Naive B cell (primary cell): ENCODE measurements at regions not wholly inside any gene's neighbourhood (a gene's known extent, or its start where the extent isn't known, plus 50 kb on each side); places are given as distances from the start of the nearest gene placed in this dataset.
A peak's percentile ranks its signal among the peaks of the same experiment; 100 is the strongest.
"Not testable (repeated sequence)": the region's sequence is repeated elsewhere in the genome, so short reads cannot be mapped to it uniquely, and the experiment has no call there.

Experiments used
- ATAC-seq, 2 donors: fragments of 150-1000 bp; cut with Tn5 transposase; 2 replicates each; pipeline ENCODE4 v1.10.0; 2021; ENCODE audit warnings: low read depth in 2 of 2, mild to moderate bottlenecking in 2 of 2, moderate library complexity in 2 of 2
- DNase-seq: peaks from one replicate; pipeline ENCODE4 v3.0.0; 2022
- H3K27ac Mint-ChIP-seq, 6 donors: one replicate each; pipeline ENCODE4 v1.8.0; 2020 to 2022; ENCODE audit warnings: mild to moderate bottlenecking in 6 of 6, mixed read lengths in 6 of 6, moderate library complexity in 5 of 6, inconsistent platforms in 2 of 6
- H3K27me3 Mint-ChIP-seq, 3 donors: one replicate each; pipeline ENCODE4 v1.8.0; 2021 to 2022; ENCODE audit warnings: mixed read lengths in 3 of 3, mild to moderate bottlenecking in 1 of 3
- H3K36me3 Mint-ChIP-seq, 2 donors: one replicate each; pipeline ENCODE4 v1.8.0; 2020 to 2022; ENCODE audit warnings: mixed read lengths in 2 of 2, inconsistent platforms in 1 of 2, mild to moderate bottlenecking in 1 of 2
- H3K4me1 Mint-ChIP-seq, 3 donors: one replicate each; pipeline ENCODE4 v1.8.0; 2020 to 2022; ENCODE audit warnings: mixed read lengths in 3 of 3, inconsistent platforms in 1 of 3, mild to moderate bottlenecking in 1 of 3, moderate library complexity in 1 of 3
- H3K4me3 Mint-ChIP-seq, 8 donors: one replicate each; pipeline ENCODE4 v1.8.0; 2020 to 2022; ENCODE audit warnings: mild to moderate bottlenecking in 8 of 8, mixed read lengths in 8 of 8, moderate library complexity in 8 of 8, inconsistent platforms in 2 of 8
- H3K9me3 Mint-ChIP-seq, 7 donors: one replicate each; pipeline ENCODE4 v1.8.0; 2020 to 2022; ENCODE audit warnings: mixed read lengths in 7 of 7, mild to moderate bottlenecking in 5 of 7, inconsistent platforms in 2 of 7, moderate library complexity in 1 of 7

DNA sequence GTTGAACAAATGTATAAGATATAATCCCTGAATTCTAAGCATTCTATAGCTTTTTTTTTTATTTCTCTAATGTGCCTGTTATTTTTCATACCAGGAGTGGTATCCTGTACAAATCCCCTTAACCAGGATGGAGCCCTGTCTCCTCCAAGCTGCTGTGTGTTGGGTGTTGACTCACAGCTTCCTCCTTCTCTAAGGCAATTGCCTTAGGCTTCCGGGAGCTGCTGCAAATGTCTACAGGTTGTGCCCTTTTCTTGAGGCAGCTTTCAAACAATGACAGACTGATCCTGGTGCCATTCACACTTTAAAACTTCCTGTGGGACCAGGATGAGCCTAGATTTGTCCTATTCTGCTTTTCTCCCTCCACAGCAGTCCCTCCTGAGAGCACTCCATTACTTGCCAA is 173.2 kb downstream of the BTBD3 start:
- Mint-ChIP-seq H3K9me3 (no peaks in the 10 kb centered on the region), H3K4me1 (peaks cover 0 to 1% (median 0%) of the 10 kb centered on the region in 3 donors), H3K27ac (peak overlapping the region in 1 of 6 donors; percentile 56), H3K36me3 (no peaks in the 10 kb centered on the region), H3K4me3 (peak overlapping the region in 1 of 8 donors; percentile 9), H3K27me3 (no peaks in the 10 kb centered on the region)
- ATAC-seq (no peak), DNase-seq (no peak)

DNA sequence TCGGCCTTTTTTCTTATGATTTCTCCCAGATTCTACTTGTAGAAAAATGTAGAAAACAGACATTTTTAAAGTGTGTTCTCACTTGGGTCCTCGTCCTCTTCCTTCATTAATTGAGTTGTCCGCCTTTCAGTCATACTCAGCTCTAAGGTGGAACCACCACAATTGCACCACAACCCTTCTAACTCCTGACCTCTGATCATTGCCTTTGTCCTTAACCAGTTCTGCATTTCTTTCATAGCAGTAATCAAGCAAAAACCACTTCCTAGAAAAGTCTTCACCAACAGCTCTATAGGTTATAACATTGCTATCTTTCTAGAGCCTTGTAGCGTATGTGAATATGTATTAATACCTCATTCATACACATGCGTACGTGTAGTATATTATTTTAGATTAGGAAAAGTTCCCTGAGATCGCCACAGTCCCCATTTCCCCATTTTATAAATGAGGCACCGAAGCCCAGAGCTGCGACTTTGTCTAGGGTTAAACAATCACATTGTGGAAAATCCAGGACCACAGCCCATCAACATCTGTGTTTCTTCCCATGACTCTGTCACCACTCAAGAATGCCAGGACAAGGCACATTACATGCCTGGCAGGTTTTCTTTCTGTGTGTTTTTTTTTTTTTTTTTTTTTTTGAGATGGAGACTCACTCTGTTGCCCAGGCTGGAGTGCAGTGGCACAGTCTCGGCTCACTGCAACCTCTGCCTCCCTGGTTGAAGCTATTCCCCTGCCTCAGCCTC is 175.5 kb downstream of the BTBD3 start:
- H3K27ac Mint-ChIP-seq: no peak overlapping the region
- no peak for DNase-seq
- peaks cover 0 to 1% (median 0%) of the 10 kb centered on the region in 3 donors for H3K4me1 Mint-ChIP-seq
- no peaks in the 10 kb centered on the region for H3K27me3 Mint-ChIP-seq
- H3K4me3 Mint-ChIP-seq: no peak overlapping the region
- H3K36me3 Mint-ChIP-seq: no peaks in the 10 kb centered on the region
- H3K9me3 Mint-ChIP-seq: no peaks in the 10 kb centered on the region
- ATAC-seq: no peak

DNA sequence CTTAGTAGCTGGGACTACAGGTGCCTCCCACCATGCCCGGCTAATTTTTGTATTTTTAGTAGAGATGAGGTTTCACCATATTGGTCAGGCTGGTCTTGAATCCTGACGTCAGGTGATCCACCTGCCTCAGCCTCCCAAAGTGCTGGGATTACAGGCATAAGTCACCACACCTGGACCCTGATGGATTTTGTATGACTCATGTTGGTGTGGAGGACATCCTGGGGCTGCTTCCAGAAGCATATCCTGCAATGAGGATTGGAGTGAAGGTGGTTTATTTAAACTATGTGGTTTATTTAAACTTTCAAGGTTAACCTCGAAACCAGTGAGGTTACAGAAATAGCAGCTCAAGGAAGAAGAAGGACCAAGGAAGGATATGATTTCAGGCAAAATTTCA is 176.1 kb downstream of the BTBD3 start:
- H3K4me3 Mint-ChIP-seq, ATAC-seq: not testable (repeated sequence)

DNA sequence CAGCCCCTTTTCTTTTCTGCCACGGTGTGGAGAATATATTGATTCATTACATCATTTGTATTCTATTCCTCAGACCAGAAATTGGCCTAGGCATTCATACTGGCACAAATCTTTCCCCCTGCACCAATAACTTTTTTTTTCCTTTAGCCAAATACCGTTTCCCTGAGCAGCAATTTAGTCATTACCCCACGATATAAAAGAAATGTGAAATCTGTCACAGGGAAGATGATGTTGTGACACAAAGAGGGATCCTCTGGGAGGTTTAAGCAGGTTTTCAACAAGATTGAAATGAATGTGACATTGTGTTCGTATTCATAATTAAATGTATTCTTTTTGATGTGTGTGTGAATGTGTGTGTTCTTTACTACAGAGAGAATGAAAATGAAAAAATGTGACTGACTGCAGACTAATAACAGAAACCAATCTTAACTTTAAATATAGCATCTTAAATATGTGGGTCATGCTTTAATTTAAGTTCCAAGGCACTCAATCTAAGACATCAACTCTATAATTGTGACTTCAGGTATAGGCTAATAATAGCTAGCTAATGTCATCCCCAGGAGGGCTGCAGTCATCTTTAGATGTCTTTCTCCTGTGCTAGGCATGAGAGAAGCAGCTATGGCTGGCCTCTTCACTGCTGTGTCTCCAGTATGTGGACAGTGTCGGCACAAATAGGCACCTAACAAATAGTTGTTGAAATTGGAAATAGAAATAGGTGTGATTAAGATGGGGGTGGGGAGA is 177.7 kb downstream of the BTBD3 start:
- no peak for ATAC-seq
- H3K9me3 Mint-ChIP-seq: peaks cover 0 to under 1% (median 0%) of the 10 kb centered on the region in 7 donors

More for the DNA sequence above, 176.1 kb downstream of the BTBD3 start:
- not testable (repeated sequence) for DNase-seq, H3K27me3 Mint-ChIP-seq, H3K27ac Mint-ChIP-seq, H3K4me1 Mint-ChIP-seq, H3K9me3 Mint-ChIP-seq, H3K36me3 Mint-ChIP-seq

DNA sequence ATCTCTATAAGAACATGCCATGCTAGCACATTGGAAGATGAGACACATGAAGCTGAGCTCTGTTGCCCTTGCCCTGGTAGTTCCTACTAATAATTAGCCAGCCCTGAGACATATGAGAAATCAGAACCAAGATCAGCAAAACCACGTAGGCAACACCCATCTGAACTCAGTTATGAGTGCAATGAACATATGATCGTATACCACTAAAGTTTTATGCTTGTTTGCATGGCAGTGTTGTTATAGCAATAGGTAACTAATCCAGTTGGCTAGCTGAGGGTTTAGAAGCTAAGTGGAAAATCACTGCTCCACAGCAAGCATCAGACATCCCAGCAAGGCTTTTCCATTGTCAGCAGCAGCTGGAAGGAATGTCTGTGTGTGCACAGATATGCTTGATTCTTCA is 180.7 kb downstream of the BTBD3 start:
- no peak for ATAC-seq
- H3K27ac Mint-ChIP-seq: no peak overlapping the region
- peaks cover 0 to 4% (median 0%) of the 10 kb centered on the region in 7 donors for H3K9me3 Mint-ChIP-seq
- H3K4me3 Mint-ChIP-seq: no peak overlapping the region
- no peaks in the 10 kb centered on the region for H3K4me1 Mint-ChIP-seq
- no peaks in the 10 kb centered on the region for H3K27me3 Mint-ChIP-seq
- DNase-seq: no peak
- no peaks in the 10 kb centered on the region for H3K36me3 Mint-ChIP-seq

More for the DNA sequence above, 177.7 kb downstream of the BTBD3 start:
- no peak overlapping the region for H3K4me3 Mint-ChIP-seq
- H3K27me3 Mint-ChIP-seq: no peaks in the 10 kb centered on the region
- no peaks in the 10 kb centered on the region for H3K36me3 Mint-ChIP-seq
- no peak overlapping the region for H3K27ac Mint-ChIP-seq
- peaks cover 0 to 1% (median 0%) of the 10 kb centered on the region in 3 donors for H3K4me1 Mint-ChIP-seq
- no peak for DNase-seq

DNA sequence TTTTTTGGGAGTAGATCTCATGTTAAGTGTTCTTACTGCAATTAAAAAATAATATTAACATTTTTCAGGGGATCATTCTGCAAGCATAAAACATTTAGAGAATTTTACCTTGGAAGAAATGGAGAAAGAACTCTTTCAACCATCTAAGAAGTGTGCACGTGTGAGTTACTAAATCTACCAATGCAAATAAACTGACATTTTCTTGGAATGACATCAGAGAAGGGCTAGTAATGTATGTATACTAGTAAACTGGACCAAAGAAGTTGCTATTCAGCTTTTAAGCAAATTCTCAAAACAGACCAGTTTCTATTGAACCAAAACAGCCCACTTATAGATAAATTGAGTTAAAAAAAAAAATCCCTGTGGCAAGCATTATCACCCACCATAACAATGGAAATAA is 191.2 kb downstream of the BTBD3 start:
- no peaks in the 10 kb centered on the region for H3K36me3 Mint-ChIP-seq
- DNase-seq (no peak), ATAC-seq (no peak)
- peaks cover 0 to 17% (median 6%) of the 10 kb centered on the region in 7 donors for H3K9me3 Mint-ChIP-seq
- peaks cover 4 to 6% (median 5%) of the 10 kb centered on the region in 3 donors for H3K4me1 Mint-ChIP-seq
- no peaks in the 10 kb centered on the region for H3K27me3 Mint-ChIP-seq
- no peak overlapping the region for H3K27ac Mint-ChIP-seq
- H3K4me3 Mint-ChIP-seq: no peak overlapping the region

DNA sequence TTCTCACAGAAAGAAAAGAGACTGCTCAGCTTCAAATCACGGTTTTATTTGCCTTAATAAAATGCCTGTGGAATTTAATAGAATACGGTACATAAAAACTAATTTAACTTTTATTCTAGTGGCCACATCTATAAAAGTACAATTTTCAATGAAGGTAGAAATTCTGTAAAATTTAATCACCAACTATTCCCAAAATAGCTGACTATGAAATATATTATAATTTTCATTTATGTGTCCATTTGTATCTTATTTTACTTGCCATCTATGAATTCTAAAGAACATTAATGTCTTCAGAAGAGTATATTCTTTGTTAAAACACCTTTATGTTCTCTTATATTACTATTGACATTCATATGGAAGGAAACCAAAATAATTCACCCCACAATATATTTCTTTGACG is 192.6 kb downstream of the BTBD3 start:
- Mint-ChIP-seq H3K9me3 (peaks cover 0 to 17% (median 6%) of the 10 kb centered on the region in 7 donors), H3K4me1 (peaks cover 8 to 10% (median 9%) of the 10 kb centered on the region in 3 donors), H3K4me3 (no peak overlapping the region), H3K27me3 (no peaks in the 10 kb centered on the region), H3K27ac (no peak overlapping the region), H3K36me3 (no peaks in the 10 kb centered on the region)
- no peak for ATAC-seq
- DNase-seq: no peak

DNA sequence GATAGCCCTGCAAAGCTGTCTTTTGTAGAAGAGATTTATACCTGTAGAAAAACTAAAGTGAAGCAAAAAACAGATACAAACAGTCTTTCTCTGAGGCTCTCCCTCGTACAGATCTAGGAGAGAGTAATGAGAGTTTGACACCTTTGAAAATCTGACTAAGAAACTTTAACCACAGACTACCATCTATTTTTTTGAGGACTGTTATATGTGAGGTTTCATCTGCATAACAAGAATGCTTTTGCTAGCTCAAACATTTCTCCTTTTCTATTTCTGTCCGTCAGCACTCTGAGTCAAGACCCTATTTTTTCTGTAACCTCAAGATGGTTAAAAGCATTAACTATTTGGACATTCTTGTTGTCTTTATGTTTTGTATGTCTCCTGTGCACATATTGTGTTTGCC is 193.0 kb downstream of the BTBD3 start:
- H3K36me3 Mint-ChIP-seq: no peaks in the 10 kb centered on the region
- peaks cover 8 to 10% (median 9%) of the 10 kb centered on the region in 3 donors for H3K4me1 Mint-ChIP-seq
- no peak for DNase-seq
- peaks cover 0 to 17% (median 6%) of the 10 kb centered on the region in 7 donors for H3K9me3 Mint-ChIP-seq
- H3K4me3 Mint-ChIP-seq: no peak overlapping the region
- no peak for ATAC-seq
- H3K27me3 Mint-ChIP-seq: no peaks in the 10 kb centered on the region
- no peak overlapping the region for H3K27ac Mint-ChIP-seq

DNA sequence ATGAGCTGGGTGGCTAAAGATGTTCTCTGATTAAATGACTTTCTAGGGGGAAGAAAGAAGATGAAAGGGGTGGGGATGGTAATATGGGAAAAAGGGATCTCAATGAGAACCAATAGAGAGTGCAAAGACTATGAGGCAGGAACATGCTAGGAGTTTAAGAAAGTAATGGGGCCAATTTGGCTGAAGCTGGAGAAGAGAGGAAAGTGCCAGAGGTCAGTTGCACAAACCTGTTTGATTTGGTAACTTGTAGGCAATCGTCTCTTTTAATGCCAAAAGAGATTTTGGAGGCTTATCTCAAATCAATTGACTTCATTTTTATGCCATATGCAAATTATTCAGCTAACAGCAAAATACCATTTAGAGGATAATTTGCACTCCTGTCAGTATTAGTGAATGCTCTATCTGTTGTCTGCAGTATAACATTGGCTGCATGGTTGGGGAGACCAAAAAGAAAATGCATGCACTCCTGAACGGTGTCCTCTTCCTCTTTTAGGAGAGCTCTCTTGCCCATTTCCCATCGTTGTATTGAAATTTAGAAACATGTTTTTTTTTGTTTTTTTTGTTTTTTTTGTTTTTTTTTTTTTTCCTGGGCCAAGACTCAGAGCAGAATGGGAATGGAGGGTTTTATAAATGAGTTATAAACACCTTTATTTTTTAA is 193.9 kb downstream of the BTBD3 start:
- Mint-ChIP-seq H3K9me3 (peaks cover 0 to 11% (median 6%) of the 10 kb centered on the region in 7 donors), H3K4me3 (no peak overlapping the region)

DNA sequence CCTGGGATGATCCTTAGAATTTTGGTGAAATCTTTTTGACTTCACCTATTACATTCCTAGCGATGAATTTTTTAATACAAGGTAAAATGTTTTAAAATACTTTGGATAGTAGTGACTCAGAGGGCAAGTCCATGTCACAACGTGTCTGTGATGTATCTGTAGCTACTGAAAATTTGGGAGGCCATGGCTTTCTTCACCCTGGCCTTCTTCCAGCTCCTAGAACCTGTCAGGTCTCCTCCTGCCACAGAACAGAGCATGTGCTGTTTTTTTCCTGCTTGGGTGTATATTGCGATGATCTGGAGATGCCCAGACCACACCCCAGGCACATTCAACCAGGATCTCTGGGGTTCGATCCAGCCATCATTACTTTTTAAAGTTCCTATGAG is 194.4 kb downstream of the BTBD3 start:
- no peaks in the 10 kb centered on the region for H3K27me3 Mint-ChIP-seq
- ATAC-seq (no peak), DNase-seq (no peak)
- H3K4me3 Mint-ChIP-seq: no peak overlapping the region
- peaks cover 8 to 11% (median 9%) of the 10 kb centered on the region in 3 donors for H3K4me1 Mint-ChIP-seq
- no peaks in the 10 kb centered on the region for H3K36me3 Mint-ChIP-seq
- peaks cover 0 to 6% (median 3%) of the 10 kb centered on the region in 7 donors for H3K9me3 Mint-ChIP-seq
- no peak overlapping the region for H3K27ac Mint-ChIP-seq

More for the DNA sequence above, 193.9 kb downstream of the BTBD3 start:
- Mint-ChIP-seq H3K36me3 (no peaks in the 10 kb centered on the region), H3K4me1 (peaks cover 8 to 11% (median 9%) of the 10 kb centered on the region in 3 donors), H3K27ac (peak overlapping the region in 1 of 6 donors; percentile 1), H3K27me3 (no peaks in the 10 kb centered on the region)
- no peak for DNase-seq
- no peak for ATAC-seq

DNA sequence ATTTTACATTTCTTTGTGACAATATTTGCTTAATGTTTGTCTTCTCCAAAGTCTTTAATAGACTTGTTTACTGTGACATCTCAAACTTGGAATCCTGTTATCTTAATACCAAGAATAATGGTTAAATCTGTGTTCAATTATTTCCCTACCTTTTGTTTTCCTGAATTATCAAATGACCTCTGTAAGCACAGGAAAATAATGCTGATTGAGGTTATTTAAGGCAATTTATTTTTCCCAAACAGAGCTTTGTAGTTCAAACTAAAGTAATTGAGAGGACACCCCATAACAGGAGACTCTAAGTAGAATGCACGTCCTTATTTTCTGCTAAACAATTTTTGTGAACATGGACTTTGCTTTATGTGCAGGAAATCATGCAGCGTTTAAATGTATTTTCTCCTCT is 195.0 kb downstream of the BTBD3 start:
- no peak overlapping the region for H3K27ac Mint-ChIP-seq
- H3K4me1 Mint-ChIP-seq: peaks cover 8 to 11% (median 9%) of the 10 kb centered on the region in 3 donors
- H3K4me3 Mint-ChIP-seq: peak overlapping the region in 1 of 8 donors; percentile 23
- no peak for DNase-seq
- H3K27me3 Mint-ChIP-seq: no peaks in the 10 kb centered on the region
- H3K9me3 Mint-ChIP-seq: peaks cover 0 to 2% (median 0%) of the 10 kb centered on the region in 7 donors
- no peak for ATAC-seq
- H3K36me3 Mint-ChIP-seq: no peaks in the 10 kb centered on the region

DNA sequence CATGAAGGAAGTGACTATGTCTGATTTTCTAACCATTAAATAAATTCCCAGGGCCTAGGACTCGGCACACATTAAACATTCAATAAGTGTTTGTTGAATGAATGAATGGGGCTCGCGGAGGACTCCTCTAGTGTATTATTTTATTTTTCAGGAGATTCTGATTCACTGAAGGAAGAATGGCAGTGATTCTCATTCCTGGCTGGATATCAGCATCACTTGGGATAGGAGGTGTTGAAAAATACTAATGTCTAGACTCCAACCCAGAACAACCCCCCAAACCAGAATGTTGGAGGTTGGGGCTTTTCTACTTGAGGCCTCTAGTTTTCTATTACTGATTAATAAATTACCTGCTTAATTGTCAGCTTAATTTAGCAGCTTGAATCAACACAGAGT is 195.4 kb downstream of the BTBD3 start:
- peaks cover 0 to 2% (median 0%) of the 10 kb centered on the region in 7 donors for H3K9me3 Mint-ChIP-seq
- H3K4me1 Mint-ChIP-seq: peaks cover 8 to 11% (median 9%) of the 10 kb centered on the region in 3 donors
- H3K4me3 Mint-ChIP-seq: no peak overlapping the region
- ATAC-seq: no peak
- no peaks in the 10 kb centered on the region for H3K27me3 Mint-ChIP-seq
- DNase-seq: no peak
- H3K36me3 Mint-ChIP-seq: no peaks in the 10 kb centered on the region
- H3K27ac Mint-ChIP-seq: no peak overlapping the region

DNA sequence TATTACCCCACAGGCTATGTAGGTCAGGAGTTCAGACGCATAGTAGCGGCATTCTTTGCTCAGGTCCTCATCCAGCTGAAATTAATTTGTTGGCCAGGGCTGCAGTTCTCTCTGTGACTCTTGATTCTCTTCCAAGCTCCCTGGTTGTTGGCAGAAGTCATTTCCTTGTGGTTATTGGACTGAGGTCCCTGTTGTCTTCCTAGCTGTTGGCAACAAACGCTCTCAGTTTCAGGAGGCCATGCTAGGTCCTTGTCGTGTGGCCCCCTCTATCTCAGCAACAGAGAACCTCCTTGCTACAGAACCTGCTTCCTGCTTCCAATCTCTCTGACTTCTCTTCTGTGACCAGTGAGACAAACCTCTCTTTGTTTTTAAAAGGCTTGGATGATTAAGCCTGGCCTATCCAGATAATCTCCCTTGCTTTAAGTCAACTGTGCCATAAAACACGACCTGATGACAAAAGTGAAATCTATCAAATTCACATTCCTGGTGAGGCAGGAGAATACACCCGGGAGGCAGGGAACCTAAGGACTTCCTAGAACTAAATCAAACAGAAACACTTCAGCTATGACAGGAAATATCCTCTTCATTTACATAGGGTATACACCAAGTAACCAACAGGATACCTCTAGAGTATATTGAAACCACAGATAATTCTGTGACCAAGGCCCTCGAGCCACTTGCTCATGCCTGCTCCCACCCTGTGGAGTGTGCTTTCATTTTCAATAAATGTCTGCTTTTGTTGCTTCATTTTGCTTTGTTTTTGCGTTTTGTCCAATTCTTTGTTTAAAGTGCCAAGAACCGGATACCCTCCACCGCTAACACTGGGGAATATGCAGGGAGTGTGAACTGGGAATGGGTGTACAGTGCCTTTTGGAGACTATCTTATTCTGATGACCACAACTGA is 196.0 kb downstream of the BTBD3 start:
- Mint-ChIP-seq H3K36me3 (no peaks in the 10 kb centered on the region), H3K9me3 (peaks cover 0 to 2% (median 0%) of the 10 kb centered on the region in 7 donors), H3K4me3 (no peak overlapping the region), H3K4me1 (peaks cover 8 to 11% (median 9%) of the 10 kb centered on the region in 3 donors), H3K27ac (no peak overlapping the region), H3K27me3 (no peaks in the 10 kb centered on the region)
- DNase-seq (no peak), ATAC-seq (no peak)
